Transverse colon (tissue), 4 donors: ENCODE measurements at regions not wholly inside any gene's neighbourhood (a gene's known extent, or its start where the extent isn't known, plus 50 kb on each side); places are given as distances from the start of the nearest gene placed in this dataset.

Experiments used
- DNase-seq: peaks from one replicate; pipeline ENCODE4 v3.0.0-alpha.2; 2019
- H3K27ac ChIP-seq, 4 donors: fragments of 200-600 bp; sonication (generic); 2 replicates each; pipeline ENCODE4 v1.5.1; 2016 to 2018; ENCODE audit warnings: inconsistent platforms in 4 of 4
- H3K27me3 ChIP-seq: fragments of 200-600 bp; sonication (generic); 2 replicates; pipeline ENCODE4 v1.5.1; 2017; ENCODE audit warnings: inconsistent platforms
- H3K36me3 ChIP-seq, 4 donors: fragments of 200-600 bp; sonication (generic); 2 replicates each; pipeline ENCODE4 v1.5.1; 2017 to 2019; ENCODE audit warnings: inconsistent platforms in 4 of 4
- H3K4me1 ChIP-seq, 4 donors: fragments of 200-600 bp; sonication (generic); 2 replicates each; pipeline ENCODE4 v1.5.1; 2017 to 2020; ENCODE audit warnings: inconsistent platforms in 4 of 4
- H3K4me3 ChIP-seq, 4 donors: fragments of 200-600 bp; sonication (generic); 1 replicate in 1 of 4; 2 replicates in 3 of 4; pipeline versions ENCODE4 v1.5.1 to v1.6.1; 2017 to 2019; ENCODE audit warnings: inconsistent platforms in 4 of 4
- H3K9me3 ChIP-seq, 2 donors: fragments of 200-600 bp; sonication (generic); 2 replicates each; pipeline ENCODE4 v1.5.1; 2017 to 2019; ENCODE audit warnings: inconsistent platforms in 2 of 2
- CTCF ChIP-seq, 5 experiments: fragments of 200-600 bp in 3 of 5; fragments of 450-650 bp in 2 of 5; sonication (generic) in 3 of 5; IDR thresholded peaks; 1 replicate in 2 of 5; 2 replicates in 3 of 5; pipeline ENCODE4 v1.5.1; 2016 to 2017; ENCODE audit warnings: antibody characterized with exemption in 5 of 5, inconsistent platforms in 3 of 5, mild to moderate bottlenecking in 2 of 5, moderate library complexity in 1 of 5
- EP300 ChIP-seq: sonication (generic); formaldehyde crosslinking; IDR thresholded peaks from one replicate; pipeline ENCODE4 v1.6.1; 2017; ENCODE audit warnings: antibody characterized with exemption, low read depth
- POLR2A ChIP-seq: fragments of 450-650 bp; IDR thresholded peaks from one replicate; pipeline ENCODE4 v1.6.1; 2016; ENCODE audit warnings: antibody characterized with exemption, mild to moderate bottlenecking, moderate library complexity
- POLR2AphosphoS5 ChIP-seq, 3 donors: sonication (generic); formaldehyde crosslinking; IDR thresholded peaks; one replicate each; pipeline ENCODE4 v1.6.1; 2016; ENCODE audit warnings: antibody characterized with exemption in 3 of 3
- WGBS, 2 donors: methylation state at CpG; one replicate each; pipeline ENCODE4 v1.1.5; 2018; ENCODE audit warnings: low coverage in 1 of 2; 5-methylcytosine and 5-hydroxymethylcytosine counted together
- in situ Hi-C, 4 donors: fragments of 200-750 bp; cut with MboI; loops; one replicate each; pipeline versions ENCODE4 v1.15.0 to v1.15.1; 2017; ENCODE audit warnings: low sequenced_read_pairs in 3 of 4, low pct_ligation_motif_present in 1 of 4, low pct_unique_long_range_greater_than_20kb in 1 of 4
- intact Hi-C: fragments of 100-400 bp; cut with DNase I; formaldehyde crosslinking; loops from one replicate; pipeline ENCODE4 v1.15.1; 2023; ENCODE audit warnings: low total_unique reads

GRCh38 chr3:156760333-156760732, 65.8 kb upstream of the LEKR1 start:
- no peak overlapping the region for H3K27ac ChIP-seq
- in situ Hi-C loops, result no loop called here
- H3K4me1 ChIP-seq, result peaks cover 0 to 5% (median 0%) of the 10 kb centered on the region in 4 donors
- no peaks in the 10 kb centered on the region for H3K9me3 ChIP-seq
- no peaks in the 10 kb centered on the region for H3K36me3 ChIP-seq
- DNase-seq, result no peak
- intact Hi-C loops, result no loop called here
- TF ChIP-seq POLR2A (no peak), EP300 (no peak), CTCF (IDR thresholded peaks at IDR 0.05) (no peak), POLR2AphosphoS5 (IDR thresholded peaks at IDR 0.05) (no peak)
- no peaks in the 10 kb centered on the region for H3K27me3 ChIP-seq
- H3K4me3 ChIP-seq, result no peak overlapping the region

GRCh38 chr3:156761007-156761406, 65.1 kb upstream of the LEKR1 start:
- H3K27ac ChIP-seq, result no peak overlapping the region
- 42 to 56% methylated on average over 2 of the region's 2 CpGs for WGBS, 2 donors
- no peak for TF ChIP-seq CTCF (IDR thresholded peaks at IDR 0.05)
- no peak for TF ChIP-seq POLR2A
- no peak for TF ChIP-seq EP300
- TF ChIP-seq POLR2AphosphoS5 (IDR thresholded peaks at IDR 0.05), result no peak
- no peak overlapping the region for H3K4me3 ChIP-seq
- intact Hi-C loops, result no loop called here
- H3K4me1 ChIP-seq, result peaks cover 0 to 5% (median 0%) of the 10 kb centered on the region in 4 donors
- in situ Hi-C loops, result no loop called here
- no peaks in the 10 kb centered on the region for H3K9me3 ChIP-seq
- H3K36me3 ChIP-seq, result no peaks in the 10 kb centered on the region
- H3K27me3 ChIP-seq, result no peaks in the 10 kb centered on the region
- no peak for DNase-seq

- Histone ChIP-seq H3K9me3 (no peaks in the 10 kb centered on the region), H3K27me3 (no peaks in the 10 kb centered on the region), H3K36me3 (no peaks in the 10 kb centered on the region), H3K27ac (peak overlapping the region in 1 of 4 donors; percentile 47), H3K4me3 (no peak overlapping the region), H3K4me1 (peaks cover 0 to 5% (median 0%) of the 10 kb centered on the region in 4 donors)
- TF ChIP-seq CTCF (IDR thresholded peaks at IDR 0.05) (no peak), POLR2A (no peak), POLR2AphosphoS5 (IDR thresholded peaks at IDR 0.05) (no peak), EP300 (no peak)
- no peak for DNase-seq
- 77 to 78% methylated on average over 3 of the region's 4 CpGs for WGBS, 2 donors
- in situ Hi-C loops, result no loop called here
- intact Hi-C loops, result no loop called here
Observed at GRCh38 chr3:156761713-156762451, 64.3 kb upstream of the LEKR1 start.

GRCh38 chr3:156762631-156763185, 63.4 kb upstream of the LEKR1 start:
- no peak for DNase-seq
- no peak for TF ChIP-seq POLR2A
- TF ChIP-seq CTCF (IDR thresholded peaks at IDR 0.05), result no peak
- peak; percentile 40 for TF ChIP-seq EP300
- peak in 2 of 3 donors; percentile 55 to 63 for TF ChIP-seq POLR2AphosphoS5 (IDR thresholded peaks at IDR 0.05)
- Histone ChIP-seq H3K9me3 (no peaks in the 10 kb centered on the region), H3K4me1 (peaks cover 0 to 5% (median 0%) of the 10 kb centered on the region in 4 donors), H3K27ac (peak overlapping the region in 1 of 4 donors; percentile 47), H3K27me3 (no peaks in the 10 kb centered on the region), H3K4me3 (no peak overlapping the region), H3K36me3 (no peaks in the 10 kb centered on the region)
- 69 to 83% methylated on average over 1 to 4 of the region's 4 CpGs for WGBS, 2 donors
- in situ Hi-C loops, result no loop called here
- intact Hi-C loops, result no loop called here
